RPMI7951 (cell line): ENCODE measurements at regions not wholly inside any gene's neighbourhood (a gene's known extent, or its start where the extent isn't known, plus 50 kb on each side); places are given as distances from the start of the nearest gene placed in this dataset.

Source experiments
- DNase-seq: peaks from one replicate; pipeline ENCODE4 v3.0.0-alpha.2; 2012; ENCODE audit warnings: low read depth

- no peak for DNase-seq
These were observed 184.7 kb upstream of the DLGAP1 start for GRCh38 chr18:4639628-4640310.

- no peak for DNase-seq
These were observed 183.6 kb upstream of the DLGAP1 start for GRCh38 chr18:4638680-4639079.

- DNase-seq, result no peak
These were observed 182.8 kb upstream of the DLGAP1 start for GRCh38 chr18:4637876-4638275.

GRCh38 chr18:4636967-4637366 is 181.9 kb upstream of the DLGAP1 start:
- no peak for DNase-seq

GRCh38 chr18:4631239-4631638 is 176.1 kb upstream of the DLGAP1 start:
- DNase-seq, result no peak

- no peak for DNase-seq
These were observed 150.1 kb upstream of the DLGAP1 start for GRCh38 chr18:4605212-4605611.

- no peak for DNase-seq
These were observed 148.8 kb upstream of the DLGAP1 start for GRCh38 chr18:4603955-4604354.

GRCh38 chr18:4599312-4599711 is 144.2 kb upstream of the DLGAP1 start:
- no peak for DNase-seq

- no peak for DNase-seq
These were observed 142.2 kb upstream of the DLGAP1 start for GRCh38 chr18:4597301-4597700.

- DNase-seq, result no peak
These were observed 138.8 kb upstream of the DLGAP1 start for GRCh38 chr18:4593895-4594294.

- no peak for DNase-seq
These were observed 138.4 kb upstream of the DLGAP1 start for GRCh38 chr18:4593459-4593858.

- no peak for DNase-seq
These were observed 134.1 kb upstream of the DLGAP1 start for GRCh38 chr18:4589056-4589800.

GRCh38 chr18:4587204-4587603 is 132.1 kb upstream of the DLGAP1 start:
- no peak for DNase-seq

- no peak for DNase-seq
These were observed 131.6 kb upstream of the DLGAP1 start for GRCh38 chr18:4586731-4587130.

GRCh38 chr18:4582431-4583335 is 127.6 kb upstream of the DLGAP1 start:
- DNase-seq, result no peak

- DNase-seq, result no peak
These were observed 126.9 kb upstream of the DLGAP1 start for GRCh38 chr18:4581966-4582365.

GRCh38 chr18:4578449-4578848 is 123.3 kb upstream of the DLGAP1 start:
- DNase-seq, result no peak

- no peak for DNase-seq
These were observed 118.6 kb upstream of the DLGAP1 start for GRCh38 chr18:4573735-4574134.

GRCh38 chr18:4557502-4557901 is 102.4 kb upstream of the DLGAP1 start:
- no peak for DNase-seq

GRCh38 chr18:4551001-4551360 is 95.9 kb upstream of the DLGAP1 start:
- DNase-seq, result no peak

- DNase-seq, result no peak
These were observed 94.2 kb upstream of the DLGAP1 start for GRCh38 chr18:4549164-4549872.

GRCh38 chr18:4547126-4547525 is 92.0 kb upstream of the DLGAP1 start:
- no peak for DNase-seq
